Psoas muscle (tissue), 7 donors: ENCODE measurements at regions not wholly inside any gene's neighbourhood (a gene's known extent, or its start where the extent isn't known, plus 50 kb on each side); places are given as distances from the start of the nearest gene placed in this dataset.
A peak's percentile ranks its signal among the peaks of the same experiment; 100 is the strongest.

Experiments used
- ATAC-seq, 4 donors: fragments of 200-7000 bp; cut with Tn5 transposase; one replicate each; pipeline ENCODE4 v1.9.1; 2020; ENCODE audit warnings: moderate library complexity in 3 of 4, mild to moderate bottlenecking in 2 of 4
- DNase-seq, 2 donors: peaks; one replicate each; pipeline ENCODE4 v3.0.0-alpha.2; 2020
- H3K27ac ChIP-seq: fragments of 200-600 bp; one replicate; pipeline ENCODE4 v1.8.0; 2022
- H3K27me3 ChIP-seq, 3 donors: fragments of 200-600 bp in 1 of 3; one replicate each; pipeline versions ENCODE4 v1.6.1 to v1.8.0; 2013 to 2022; ENCODE audit warnings: low read length in 2 of 3, mild to moderate bottlenecking in 2 of 3, moderate library complexity in 1 of 3; ENCODE audit not compliant: insufficient read depth in 3 of 3
- H3K36me3 ChIP-seq, 2 donors: fragments of 200-600 bp in 1 of 2; one replicate each; pipeline versions ENCODE4 v1.6.1 to v1.8.0; 2013 to 2022; ENCODE audit warnings: low read depth in 1 of 2, mild to moderate bottlenecking in 1 of 2, moderate library complexity in 1 of 2; ENCODE audit not compliant: insufficient read depth in 1 of 2
- H3K4me1 ChIP-seq: fragments of 200-600 bp; one replicate; pipeline ENCODE4 v1.8.0; 2022
- H3K4me3 ChIP-seq: fragments of 200-600 bp; one replicate; pipeline ENCODE4 v1.8.0; 2022; ENCODE audit warnings: mild to moderate bottlenecking
- H3K9me3 ChIP-seq: fragments of 200-600 bp; one replicate; pipeline ENCODE4 v1.8.0; 2022
- CTCF ChIP-seq: fragments of 200-600 bp; IDR thresholded peaks from one replicate; pipeline ENCODE4 v1.8.0; 2022; ENCODE audit warnings: antibody characterized with exemption
- WGBS, 3 donors: extraction: QIAGEN DNeasy Blood & Tissue Kit; methylation state at CpG; one replicate each; pipeline versions ENCODE4 v1.1.6 to v1.1.7; 2013; 5-methylcytosine and 5-hydroxymethylcytosine counted together
- intact Hi-C, 2 donors: fragments of 100-400 bp; cut with DNase I; formaldehyde crosslinking; loops; one replicate each; pipeline versions ENCODE4 v1.11.0 to v1.14.2; 2022
- donor health status: healthy with polysubstance abuse.
- donor health status: DM: no; HTN: no; CAD: no; lungs with moderate emphysema.
- donor health status: Bipolar disorder and iron deficiency.
- donor health status: healthy.
- donor health status: DM: yes; HTN: yes; CAD: no.
- donor health status: DM: no; HTN: no; CAD: no.
- donor health status: DM: yes; HTN: yes; CAD: no.

- 11 to 17% (median 16%) methylated on average over 20 of the region's 20 CpGs for WGBS, 3 donors
- no peaks in the 10 kb centered on the region for H3K9me3 ChIP-seq
- no peak overlapping the region for H3K27ac ChIP-seq
- H3K4me1 ChIP-seq, result no peaks in the 10 kb centered on the region
- TF ChIP-seq CTCF, result no peak
- intact Hi-C loops, result no loop called here
- no peak for ATAC-seq
- no peaks in the 10 kb centered on the region for H3K36me3 ChIP-seq
- no peaks in the 10 kb centered on the region for H3K27me3 ChIP-seq
- peak; percentile 23 to 48 for DNase-seq
- H3K4me3 ChIP-seq, result peak overlapping the region; percentile 54
Observed at GRCh38 chr10:65570143-65571010, 1355.5 kb upstream of the LRRTM3 start.

- ATAC-seq, result no peak
- H3K9me3 ChIP-seq, result no peaks in the 10 kb centered on the region
- no peaks in the 10 kb centered on the region for H3K36me3 ChIP-seq
- TF ChIP-seq CTCF, result no peak
- no peak overlapping the region for H3K27ac ChIP-seq
- peak overlapping the region; percentile 54 for H3K4me3 ChIP-seq
- H3K27me3 ChIP-seq, result no peaks in the 10 kb centered on the region
- intact Hi-C loops, result no loop called here
- WGBS, 3 donors, result 16 to 19% (median 19%) methylated on average over 5 of the region's 5 CpGs
- DNase-seq, result no peak
- no peaks in the 10 kb centered on the region for H3K4me1 ChIP-seq
Observed at GRCh38 chr10:65571011-65571570, 1354.7 kb upstream of the LRRTM3 start.

- intact Hi-C loops, result no loop called here
- no peaks in the 10 kb centered on the region for H3K27me3 ChIP-seq
- H3K4me3 ChIP-seq, result no peak overlapping the region
- DNase-seq, result no peak
- WGBS, 3 donors, result 92 to 96% (median 92%) methylated on average over 5 of the region's 5 CpGs
- ATAC-seq, result no peak
- no peaks in the 10 kb centered on the region for H3K36me3 ChIP-seq
- H3K4me1 ChIP-seq, result no peaks in the 10 kb centered on the region
- TF ChIP-seq CTCF, result no peak
- H3K27ac ChIP-seq, result no peak overlapping the region
- H3K9me3 ChIP-seq, result peaks cover 29% of the 10 kb centered on the region
Observed at GRCh38 chr10:65581426-65582026, 1344.3 kb upstream of the LRRTM3 start.

- no peaks in the 10 kb centered on the region for H3K4me1 ChIP-seq
- H3K4me3 ChIP-seq, result no peak overlapping the region
- intact Hi-C loops, result no loop called here
- no peaks in the 10 kb centered on the region for H3K36me3 ChIP-seq
- no peak for TF ChIP-seq CTCF
- no peak for ATAC-seq
- no peak for DNase-seq
- WGBS, 3 donors, result 93 to 97% (median 95%) methylated on average over 1 of the region's 1 CpG
- no peak overlapping the region for H3K27ac ChIP-seq
- no peaks in the 10 kb centered on the region for H3K9me3 ChIP-seq
- H3K27me3 ChIP-seq, result no peaks in the 10 kb centered on the region
Observed at GRCh38 chr10:65602182-65602865, 1323.5 kb upstream of the LRRTM3 start.
